HEK293T (cell line): ENCODE measurements at regions not wholly inside any gene's neighbourhood (a gene's known extent, or its start where the extent isn't known, plus 50 kb on each side); places are given as distances from the start of the nearest gene placed in this dataset.

Experiments
- CTCF ChIA-PET: fragments of 350-600 bp; formaldehyde crosslinking; extraction: SDS; loops from one replicate; lab custom pipeline; 2021; ENCODE audit warnings: antibody characterized with exemption, inconsistent platforms; lab: Yijun Ruan, JAX
- POLR2A ChIA-PET: fragments of 350-600 bp; formaldehyde crosslinking; extraction: SDS; loops from one replicate; lab custom pipeline; 2020; ENCODE audit warnings: antibody characterized with exemption, inconsistent platforms; lab: Yijun Ruan, JAX
- DNase-seq: peaks from one replicate; pipeline ENCODE4 v3.0.0; 2012; ENCODE audit warnings: mixed read lengths; ENCODE audit errors: extremely low spot score
- ARNT ChIP-seq: fragments of 450-650 bp; IDR thresholded peaks from 2 replicates; pipeline ENCODE4 v1.6.1; 2017; ENCODE audit warnings: mild to moderate bottlenecking
- BHLHE40 ChIP-seq: fragments of 450-650 bp; IDR thresholded peaks from 2 replicates; pipeline ENCODE4 v1.6.1; 2016; ENCODE audit warnings: mild to moderate bottlenecking, moderate library complexity, borderline replicate concordance
- CTBP1 ChIP-seq: fragments of 450-650 bp; IDR thresholded peaks from 2 replicates; pipeline ENCODE4 v1.6.1; 2016; ENCODE audit warnings: borderline replicate concordance
- ELF4 ChIP-seq: fragments of 450-650 bp; IDR thresholded peaks from 2 replicates; pipeline ENCODE4 v1.6.1; 2017; ENCODE audit warnings: antibody characterized with exemption
- FOXA1 ChIP-seq: fragments of 450-650 bp; IDR thresholded peaks from 2 replicates; pipeline ENCODE4 v1.6.1; 2016; ENCODE audit warnings: mild to moderate bottlenecking
- FOXK2 ChIP-seq: fragments of 450-650 bp; IDR thresholded peaks from 2 replicates; pipeline ENCODE4 v1.6.1; 2016; ENCODE audit warnings: mild to moderate bottlenecking
- FOXM1 ChIP-seq: fragments of 450-650 bp; IDR thresholded peaks from 2 replicates; pipeline ENCODE4 v1.6.1; 2017; ENCODE audit warnings: mild to moderate bottlenecking, borderline replicate concordance
- HDGF ChIP-seq: fragments of 450-650 bp; IDR thresholded peaks from 2 replicates; pipeline ENCODE4 v1.6.1; 2017; ENCODE audit warnings: antibody characterized with exemption, borderline replicate concordance
- L3MBTL2 ChIP-seq: fragments of 450-650 bp; conservative IDR thresholded peaks from 2 replicates; pipeline ENCODE4 v1.6.1; 2016; ENCODE audit warnings: mild to moderate bottlenecking
- LEF1 ChIP-seq: fragments of 450-650 bp; IDR thresholded peaks from 2 replicates; pipeline ENCODE4 v1.6.1; 2017; ENCODE audit warnings: mild to moderate bottlenecking, borderline replicate concordance
- NFRKB ChIP-seq: fragments of 450-650 bp; IDR thresholded peaks from 2 replicates; pipeline ENCODE4 v1.6.1; 2016; ENCODE audit warnings: mild to moderate bottlenecking, moderate library complexity
- SP1 ChIP-seq: fragments of 450-650 bp; IDR thresholded peaks from 2 replicates; pipeline ENCODE4 v1.6.1; 2017
- SUZ12 ChIP-seq: fragments of 450-650 bp; IDR thresholded peaks from 2 replicates; pipeline ENCODE4 v1.6.1; 2016; ENCODE audit warnings: mild to moderate bottlenecking
- TARDBP ChIP-seq: fragments of 450-650 bp; IDR thresholded peaks from 2 replicates; pipeline ENCODE4 v1.6.1; 2016
- ZNF384 ChIP-seq: fragments of 450-650 bp; IDR thresholded peaks from 2 replicates; pipeline ENCODE4 v1.6.1; 2016
- TF ChIP-seq, protein P1 (sequence below): fragments of 450-650 bp; IDR thresholded peaks from 2 replicates; pipeline ENCODE4 v1.6.1; 2016

DNA sequence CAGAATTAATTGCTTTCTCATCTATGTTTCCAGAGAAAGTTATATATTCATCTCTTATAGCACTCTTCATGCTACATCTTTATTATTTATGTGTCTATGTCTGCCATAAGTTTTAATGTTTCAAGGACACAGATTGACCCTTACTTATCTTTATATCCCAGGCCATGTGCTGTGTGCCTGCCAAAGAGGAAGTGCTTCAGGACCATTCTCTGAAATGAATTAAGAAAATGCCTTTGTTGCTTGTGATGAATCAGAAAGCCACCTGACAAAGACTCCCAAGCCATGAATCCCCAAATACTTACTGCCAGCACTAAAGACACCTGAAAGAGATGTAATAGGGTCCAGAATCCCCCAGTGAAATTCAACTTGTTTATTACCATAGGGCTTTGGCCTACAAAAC lies 342.1 kb upstream of the C1orf87 start:
- no peak for TF ChIP-seq L3MBTL2
- no peak for TF ChIP-seq TARDBP
- no peak for TF ChIP-seq BHLHE40
- TF ChIP-seq SP1, result no peak
- TF ChIP-seq FOXM1, result no peak
- no peak for TF ChIP-seq ARNT
- no peak for TF ChIP-seq LEF1
- TF ChIP-seq FOXK2, result no peak
- TF ChIP-seq NFRKB, result no peak
- TF ChIP-seq, protein P1, sequence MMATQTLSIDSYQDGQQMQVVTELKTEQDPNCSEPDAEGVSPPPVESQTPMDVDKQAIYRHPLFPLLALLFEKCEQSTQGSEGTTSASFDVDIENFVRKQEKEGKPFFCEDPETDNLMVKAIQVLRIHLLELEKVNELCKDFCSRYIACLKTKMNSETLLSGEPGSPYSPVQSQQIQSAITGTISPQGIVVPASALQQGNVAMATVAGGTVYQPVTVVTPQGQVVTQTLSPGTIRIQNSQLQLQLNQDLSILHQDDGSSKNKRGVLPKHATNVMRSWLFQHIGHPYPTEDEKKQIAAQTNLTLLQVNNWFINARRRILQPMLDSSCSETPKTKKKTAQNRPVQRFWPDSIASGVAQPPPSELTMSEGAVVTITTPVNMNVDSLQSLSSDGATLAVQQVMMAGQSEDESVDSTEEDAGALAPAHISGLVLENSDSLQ, result no peak
- TF ChIP-seq ELF4, result no peak
- no peak for TF ChIP-seq FOXA1
- TF ChIP-seq ZNF384, result no peak
- no peak for TF ChIP-seq CTBP1
- no peak for TF ChIP-seq HDGF
- TF ChIP-seq SUZ12, result no peak
- no peak for DNase-seq
- ChIA-PET POLR2A (no interaction called here), CTCF (no interaction called here)

DNA sequence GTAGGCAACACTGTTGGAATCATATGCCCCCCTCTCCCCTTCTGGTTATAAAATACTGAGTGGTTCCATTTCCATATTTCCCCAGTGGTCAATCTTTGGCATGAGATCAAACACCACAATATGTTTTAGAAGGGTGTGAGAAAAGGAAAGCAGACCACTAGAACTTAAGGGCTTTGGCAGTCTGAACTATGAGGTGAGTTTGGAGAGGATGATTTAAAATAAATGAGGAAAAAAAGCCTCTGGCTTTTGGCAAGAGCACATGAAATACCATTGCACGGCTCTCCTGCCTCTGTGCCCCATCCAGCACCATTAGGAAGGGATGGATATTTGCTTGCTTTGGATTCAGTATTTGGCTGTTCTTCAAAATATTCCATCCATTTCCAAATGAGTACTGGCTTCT lies 339.5 kb upstream of the C1orf87 start:
- no peak for DNase-seq
- TF ChIP-seq LEF1 (no peak), FOXK2 (no peak), BHLHE40 (no peak), HDGF (no peak), FOXA1 (no peak), CTBP1 (no peak), L3MBTL2 (no peak), ARNT (no peak), TARDBP (no peak), ELF4 (no peak), FOXM1 (no peak), ZNF384 (no peak)
- ChIA-PET CTCF (no interaction called here), POLR2A (no interaction called here)

DNA sequence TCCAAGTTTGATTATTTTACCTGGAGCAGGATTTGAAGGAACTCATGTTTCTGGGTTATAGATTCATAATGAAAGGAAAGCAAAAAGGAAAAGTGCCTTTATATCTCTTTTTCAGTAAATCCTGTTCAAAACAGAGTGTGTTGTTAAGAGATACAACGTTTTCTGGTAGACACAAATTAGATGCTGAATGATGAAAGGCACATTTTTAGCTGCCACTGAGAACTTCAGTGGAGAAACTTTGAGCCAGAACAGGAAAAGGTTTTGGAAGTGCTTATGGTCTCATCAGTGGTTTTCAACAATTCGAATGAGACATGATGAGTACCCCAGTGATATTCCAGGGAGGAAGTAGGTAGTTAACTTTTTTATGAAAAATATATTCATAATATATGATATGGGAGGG lies 338.0 kb upstream of the C1orf87 start:
- no peak for DNase-seq
- CTCF ChIA-PET, result no interaction called here
- POLR2A ChIA-PET, result no interaction called here
- TF ChIP-seq, protein P1, result no peak
- TF ChIP-seq FOXA1 (no peak), ARNT (no peak), HDGF (no peak), BHLHE40 (no peak), SUZ12 (no peak), NFRKB (no peak), ELF4 (no peak), FOXM1 (no peak), ZNF384 (no peak), CTBP1 (no peak), LEF1 (no peak)

DNA sequence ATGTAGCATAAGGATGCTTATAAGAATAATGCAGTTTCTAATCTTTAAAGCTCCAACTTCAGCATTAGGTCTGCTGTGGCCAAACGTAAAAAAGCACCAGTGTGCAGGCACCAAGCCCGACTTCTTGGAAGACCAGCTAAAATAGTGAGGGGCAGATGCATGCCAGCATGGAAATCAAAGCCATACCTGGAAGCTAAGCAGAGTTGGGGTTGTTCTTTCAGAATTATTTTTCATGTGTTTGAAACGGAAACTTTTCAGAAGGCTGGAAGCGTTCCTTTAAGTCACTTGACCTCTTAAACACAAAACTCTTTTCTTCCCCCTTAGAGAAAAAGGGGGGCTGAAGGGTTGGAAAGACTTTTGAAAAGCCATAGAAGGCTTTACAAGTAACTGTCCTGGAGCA lies 329.2 kb upstream of the C1orf87 start:
- ChIA-PET CTCF (no interaction called here), POLR2A (no interaction called here)
- DNase-seq, result no peak
- TF ChIP-seq SUZ12, result no peak
- TF ChIP-seq FOXK2, result no peak
- TF ChIP-seq L3MBTL2, result no peak
- no peak for TF ChIP-seq ARNT
- no peak for TF ChIP-seq TARDBP
- TF ChIP-seq FOXA1, result no peak
- TF ChIP-seq HDGF, result no peak
- TF ChIP-seq NFRKB, result no peak
- TF ChIP-seq CTBP1, result no peak
- no peak for TF ChIP-seq ZNF384
- TF ChIP-seq FOXM1, result no peak
- TF ChIP-seq BHLHE40, result no peak

DNA sequence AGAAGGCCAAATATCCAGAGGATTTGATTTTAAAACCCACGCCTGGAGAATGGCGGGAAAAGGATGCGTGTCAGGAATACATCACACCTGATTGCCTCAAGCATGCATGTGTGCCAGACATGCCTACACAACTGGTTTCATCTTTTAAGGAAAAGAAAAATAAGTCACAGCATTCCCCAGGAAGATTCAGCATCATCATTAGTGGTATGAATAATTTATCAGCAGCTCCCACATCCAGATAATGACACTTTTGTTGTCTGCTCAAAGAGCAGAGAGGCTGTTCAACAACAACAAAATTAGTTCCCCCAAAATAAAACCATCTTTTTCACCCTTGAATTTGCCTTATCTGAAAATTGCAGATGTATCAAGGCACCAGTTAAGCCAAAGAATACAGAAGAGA lies 328.6 kb upstream of the C1orf87 start:
- ChIA-PET CTCF (no interaction called here), POLR2A (no interaction called here)
- TF ChIP-seq ZNF384, result no peak
- no peak for TF ChIP-seq SUZ12
- TF ChIP-seq CTBP1, result no peak
- no peak for TF ChIP-seq NFRKB
- no peak for TF ChIP-seq ELF4
- no peak for TF ChIP-seq L3MBTL2
- no peak for TF ChIP-seq FOXK2
- TF ChIP-seq, protein P1, result no peak
- TF ChIP-seq TARDBP, result no peak
- TF ChIP-seq FOXA1, result no peak
- TF ChIP-seq FOXM1, result no peak
- no peak for DNase-seq

DNA sequence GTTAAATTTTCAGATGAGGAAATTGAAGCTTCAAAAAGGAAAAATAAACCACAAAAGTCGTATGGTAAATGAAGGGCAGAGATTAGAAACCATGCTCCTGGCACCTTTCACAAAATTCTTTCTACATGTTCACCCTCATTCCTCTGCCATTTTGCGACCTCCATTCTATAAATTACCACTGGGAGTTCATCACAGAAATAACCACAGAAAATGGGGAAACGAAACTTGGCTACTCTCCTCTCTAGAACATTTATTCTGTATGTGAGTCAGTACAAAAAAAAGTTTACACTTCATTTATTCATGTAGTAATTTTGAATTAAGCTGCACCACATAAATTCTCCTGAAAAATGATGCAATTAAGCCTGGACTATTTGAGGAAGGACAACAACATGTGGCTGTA lies 320.9 kb upstream of the C1orf87 start:
- ChIA-PET CTCF (no interaction called here), POLR2A (no interaction called here)
- TF ChIP-seq L3MBTL2 (no peak), SUZ12 (no peak), LEF1 (no peak), HDGF (no peak), SP1 (no peak), FOXK2 (no peak)
- DNase-seq, result no peak
